OCI-LY3 (cell line): ENCODE measurements at regions not wholly inside any gene's neighbourhood (a gene's known extent, or its start where the extent isn't known, plus 50 kb on each side); places are given as distances from the start of the nearest gene placed in this dataset.

Experiments
- EZH2phosphoT487 ChIP-seq: fragments of 200-600 bp; shearing (Covaris generic); IDR thresholded peaks from 2 replicates; pipeline ENCODE4 v1.6.1; 2018; ENCODE audit warnings: antibody characterized with exemption, mixed run types, low read depth
- TF ChIP-seq, protein P1 (sequence below): fragments of 200-600, 300-600 bp; sonication (generic); IDR thresholded peaks from 2 replicates; pipeline ENCODE4 v1.5.1; 2014; ENCODE audit warnings: antibody characterized with exemption, low read length, low read depth

DNA sequence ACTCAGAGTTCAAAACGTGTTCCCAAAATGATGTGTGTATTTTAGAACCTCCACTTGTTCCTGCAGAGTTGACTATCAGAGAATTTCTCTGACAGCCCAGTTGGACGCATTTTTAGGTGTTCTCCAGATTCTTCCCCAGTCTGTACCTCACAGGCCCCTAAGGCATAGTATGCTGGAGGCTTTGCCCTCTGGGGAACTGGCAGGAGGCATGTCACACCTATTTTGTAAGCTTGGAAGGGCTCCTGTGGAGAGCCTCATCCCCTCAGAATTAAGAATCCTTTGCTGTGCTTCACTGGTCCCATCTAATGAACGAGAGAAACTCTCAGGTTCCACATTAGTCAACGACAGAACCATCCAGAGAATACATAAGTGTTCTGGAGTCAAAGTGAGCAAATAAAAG lies 144.1 kb upstream of the SLC30A5 start:
- TF ChIP-seq, protein P1, sequence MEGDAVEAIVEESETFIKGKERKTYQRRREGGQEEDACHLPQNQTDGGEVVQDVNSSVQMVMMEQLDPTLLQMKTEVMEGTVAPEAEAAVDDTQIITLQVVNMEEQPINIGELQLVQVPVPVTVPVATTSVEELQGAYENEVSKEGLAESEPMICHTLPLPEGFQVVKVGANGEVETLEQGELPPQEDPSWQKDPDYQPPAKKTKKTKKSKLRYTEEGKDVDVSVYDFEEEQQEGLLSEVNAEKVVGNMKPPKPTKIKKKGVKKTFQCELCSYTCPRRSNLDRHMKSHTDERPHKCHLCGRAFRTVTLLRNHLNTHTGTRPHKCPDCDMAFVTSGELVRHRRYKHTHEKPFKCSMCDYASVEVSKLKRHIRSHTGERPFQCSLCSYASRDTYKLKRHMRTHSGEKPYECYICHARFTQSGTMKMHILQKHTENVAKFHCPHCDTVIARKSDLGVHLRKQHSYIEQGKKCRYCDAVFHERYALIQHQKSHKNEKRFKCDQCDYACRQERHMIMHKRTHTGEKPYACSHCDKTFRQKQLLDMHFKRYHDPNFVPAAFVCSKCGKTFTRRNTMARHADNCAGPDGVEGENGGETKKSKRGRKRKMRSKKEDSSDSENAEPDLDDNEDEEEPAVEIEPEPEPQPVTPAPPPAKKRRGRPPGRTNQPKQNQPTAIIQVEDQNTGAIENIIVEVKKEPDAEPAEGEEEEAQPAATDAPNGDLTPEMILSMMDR, result no peak
- TF ChIP-seq EZH2phosphoT487, result no peak
